DND-41 (cell line): ENCODE measurements at regions not wholly inside any gene's neighbourhood (a gene's known extent, or its start where the extent isn't known, plus 50 kb on each side); places are given as distances from the start of the nearest gene placed in this dataset.

ENCODE experiments used
- ATAC-seq: fragments of 200-7000 bp; cut with Tn5 transposase; 3 replicates; pipeline ENCODE4 v1.9.1; 2021; ENCODE audit warnings: low read depth; ENCODE audit not compliant: insufficient read depth
- DNase-seq: peaks from one replicate; pipeline ENCODE4 v3.0.0-alpha.2; 2020
- H2AFZ ChIP-seq: 2 replicates; pipeline ENCODE4 v1.6.0; 2012; ENCODE audit warnings: low read depth, low read length
- H3K27ac ChIP-seq: 2 replicates; pipeline ENCODE4 v1.5.1; 2012; ENCODE audit warnings: low read length, inconsistent platforms
- H3K27me3 ChIP-seq: fragments of 200-600 bp; sonication (generic); 2 replicates; pipeline ENCODE4 v1.6.0; 2012; ENCODE audit warnings: low read length, mild to moderate bottlenecking, inconsistent platforms; ENCODE audit not compliant: insufficient read depth, poor library complexity
- H3K36me3 ChIP-seq: 2 replicates; pipeline ENCODE4 v1.5.1; 2012; ENCODE audit warnings: low read length, inconsistent platforms; ENCODE audit not compliant: insufficient read depth
- H3K4me1 ChIP-seq: 2 replicates; pipeline ENCODE4 v1.5.1; 2012; ENCODE audit warnings: mild to moderate bottlenecking, low read length; ENCODE audit not compliant: insufficient read depth
- H3K4me2 ChIP-seq: 2 replicates; pipeline ENCODE4 v1.6.0; 2012; ENCODE audit warnings: mild to moderate bottlenecking, moderate library complexity, low read length, inconsistent platforms; ENCODE audit not compliant: insufficient read depth
- H3K4me3 ChIP-seq, 2 experiments: fragments of 200-600 bp in 1 of 2; shearing (Covaris generic) in 1 of 2; 2 replicates each; pipeline ENCODE4 v1.5.1; 2012 to 2016; ENCODE audit warnings: inconsistent platforms in 2 of 2, low read length in 2 of 2, mild to moderate bottlenecking in 2 of 2, low read depth in 1 of 2, moderate library complexity in 1 of 2
- H3K79me2 ChIP-seq: 2 replicates; pipeline ENCODE4 v1.6.0; 2012; ENCODE audit warnings: low read length, inconsistent platforms; ENCODE audit not compliant: insufficient read depth
- H3K9ac ChIP-seq: 2 replicates; pipeline ENCODE4 v1.6.0; 2012; ENCODE audit warnings: low read depth, mild to moderate bottlenecking, inconsistent platforms, low read length, moderate library complexity
- H3K9me3 ChIP-seq: 2 replicates; pipeline ENCODE4 v1.5.1; 2012; ENCODE audit warnings: low read length, moderate library complexity, mild to moderate bottlenecking, inconsistent platforms; ENCODE audit not compliant: insufficient read depth, severe bottlenecking
- H4K20me1 ChIP-seq: 2 replicates; pipeline ENCODE4 v1.6.0; 2012; ENCODE audit warnings: low read length; ENCODE audit not compliant: insufficient read depth
- CTCF ChIP-seq: IDR thresholded peaks from 2 replicates; pipeline ENCODE4 v1.5.1; 2012; ENCODE audit warnings: borderline replicate concordance, low read length, moderate library complexity, mild to moderate bottlenecking; ENCODE audit not compliant: poor library complexity, severe bottlenecking; ENCODE audit errors: extremely low read depth
- EZH2 ChIP-seq: IDR thresholded peaks from 3 replicates; pipeline ENCODE4 v1.6.1; 2012; ENCODE audit warnings: borderline replicate concordance, low read depth, mild to moderate bottlenecking, moderate library complexity, low read length, inconsistent platforms; ENCODE audit not compliant: severe bottlenecking

- ATAC-seq (no peak), DNase-seq (no peak)
- no peak overlapping the region for H3K4me3 ChIP-seq
- no peaks in the 10 kb centered on the region for H3K79me2 ChIP-seq
- no peak overlapping the region for H3K4me2 ChIP-seq
- TF ChIP-seq CTCF (no peak), EZH2 (no peak)
- no peak overlapping the region for H3K9ac ChIP-seq
- no peaks in the 10 kb centered on the region for H3K36me3 ChIP-seq
- no peaks in the 10 kb centered on the region for H3K27me3 ChIP-seq
- no peaks in the 10 kb centered on the region for H3K9me3 ChIP-seq
- H3K27ac ChIP-seq = no peak overlapping the region
- no peak overlapping the region for H2AFZ ChIP-seq
- no peaks in the 10 kb centered on the region for H4K20me1 ChIP-seq
- H3K4me1 ChIP-seq = no peaks in the 10 kb centered on the region
Measured at GRCh38 chr7:41024126-41024525, 678.8 kb downstream of the INHBA start.

GRCh38 chr7:41020056-41020455 is 682.8 kb downstream of the INHBA start:
- H3K9ac ChIP-seq = no peak overlapping the region
- ATAC-seq = no peak

GRCh38 chr7:41013117-41013516 is 689.8 kb downstream of the INHBA start:
- Histone ChIP-seq H3K4me2 (no peak overlapping the region), H3K27ac (no peak overlapping the region), H3K4me3 (no peak overlapping the region), H4K20me1 (no peaks in the 10 kb centered on the region), H3K36me3 (no peaks in the 10 kb centered on the region), H2AFZ (no peak overlapping the region), H3K4me1 (no peaks in the 10 kb centered on the region), H3K9ac (no peak overlapping the region), H3K27me3 (no peaks in the 10 kb centered on the region), H3K9me3 (no peaks in the 10 kb centered on the region), H3K79me2 (no peaks in the 10 kb centered on the region)
- ATAC-seq (no peak), DNase-seq (no peak)
- no peak for TF ChIP-seq EZH2
- no peak for TF ChIP-seq CTCF

More at GRCh38 chr7:41020056-41020455, 682.8 kb downstream of the INHBA start:
- Histone ChIP-seq H4K20me1 (no peaks in the 10 kb centered on the region), H3K4me3 (no peak overlapping the region), H3K27me3 (no peaks in the 10 kb centered on the region), H3K9me3 (no peaks in the 10 kb centered on the region), H2AFZ (no peak overlapping the region), H3K4me2 (no peak overlapping the region), H3K27ac (no peak overlapping the region), H3K79me2 (no peaks in the 10 kb centered on the region), H3K4me1 (no peaks in the 10 kb centered on the region), H3K36me3 (no peaks in the 10 kb centered on the region)
- no peak for DNase-seq
- no peak for TF ChIP-seq CTCF
- TF ChIP-seq EZH2 = no peak

- Histone ChIP-seq H3K79me2 (no peaks in the 10 kb centered on the region), H4K20me1 (no peaks in the 10 kb centered on the region), H3K36me3 (no peaks in the 10 kb centered on the region), H3K4me2 (no peak overlapping the region), H3K27me3 (no peaks in the 10 kb centered on the region), H3K27ac (no peak overlapping the region), H3K4me1 (no peaks in the 10 kb centered on the region), H3K9ac (no peak overlapping the region), H2AFZ (no peak overlapping the region), H3K9me3 (no peaks in the 10 kb centered on the region), H3K4me3 (no peak overlapping the region)
- no peak for ATAC-seq
- no peak for TF ChIP-seq CTCF
- no peak for TF ChIP-seq EZH2
- no peak for DNase-seq
Measured at GRCh38 chr7:41012041-41012440, 690.8 kb downstream of the INHBA start.
